Keratinocyte (primary cell): ENCODE measurements at regions not wholly inside any gene's neighbourhood (a gene's known extent, or its start where the extent isn't known, plus 50 kb on each side); places are given as distances from the start of the nearest gene placed in this dataset.

ENCODE experiments used
- DNase-seq: peaks from one replicate; pipeline ENCODE4 v3.0.0-alpha.2; 2011; ENCODE audit warnings: low read depth, missing footprints, low spot score
- FAIRE-seq: peaks from 2 replicates; lab custom pipeline; 2011; peaks lifted over from hg19 to GRCh38; lab: Jason Lieb, UNC
- H2AFZ ChIP-seq: 2 replicates; pipeline ENCODE4 v1.6.0; 2012; ENCODE audit warnings: low read length, control low read depth, inconsistent platforms; ENCODE audit not compliant: control insufficient read depth
- H3K27ac ChIP-seq: 2 replicates; pipeline ENCODE4 v1.5.1; 2011; ENCODE audit warnings: low read length; ENCODE audit not compliant: control insufficient read depth, insufficient read depth
- H3K27me3 ChIP-seq: 3 replicates; pipeline ENCODE4 v1.6.0; 2011; ENCODE audit warnings: low read length; ENCODE audit not compliant: control insufficient read depth, insufficient read depth; ENCODE audit errors: extremely low read depth
- H3K36me3 ChIP-seq, 2 experiments: 2 replicates in 1 of 2; 3 replicates in 1 of 2; pipeline ENCODE4 v1.5.1; 2011; ENCODE audit warnings: low read length in 2 of 2, mild to moderate bottlenecking in 1 of 2; ENCODE audit not compliant: control insufficient read depth in 2 of 2, insufficient read depth in 2 of 2; ENCODE audit errors: extremely low read depth in 1 of 2
- H3K4me1 ChIP-seq: 3 replicates; pipeline ENCODE4 v1.5.1; 2011; ENCODE audit warnings: low read length; ENCODE audit not compliant: control insufficient read depth, insufficient read depth; ENCODE audit errors: extremely low read depth
- H3K4me2 ChIP-seq: 3 replicates; pipeline ENCODE4 v1.6.0; 2011; ENCODE audit warnings: low read depth, low read length; ENCODE audit not compliant: control insufficient read depth, insufficient read depth; ENCODE audit errors: extremely low read depth
- H3K4me3 ChIP-seq, 3 experiments: fragments of 200-600 bp in 1 of 3; sonication (generic) in 1 of 3; 2 replicates in 2 of 3; 3 replicates in 1 of 3; pipeline ENCODE4 v1.5.1; 2011 to 2016; ENCODE audit warnings: low read length in 3 of 3, mild to moderate bottlenecking in 3 of 3, control low read depth in 2 of 3, inconsistent platforms in 1 of 3, low read depth in 1 of 3, mixed read lengths in 1 of 3, mixed run types in 1 of 3, moderate library complexity in 1 of 3; ENCODE audit not compliant: control insufficient read depth in 2 of 3, insufficient read depth in 2 of 3; ENCODE audit errors: extremely low read depth in 1 of 3
- H3K79me2 ChIP-seq: 2 replicates; pipeline ENCODE4 v1.6.0; 2012; ENCODE audit warnings: low read length; ENCODE audit not compliant: control insufficient read depth, insufficient read depth
- H3K9ac ChIP-seq: 3 replicates; pipeline ENCODE4 v1.6.0; 2011; ENCODE audit warnings: low read length; ENCODE audit not compliant: control insufficient read depth, insufficient read depth; ENCODE audit errors: extremely low read depth
- H3K9me1 ChIP-seq: 3 replicates; pipeline ENCODE4 v1.6.0; 2011; ENCODE audit warnings: low read length; ENCODE audit not compliant: control insufficient read depth, insufficient read depth; ENCODE audit errors: extremely low read depth
- H3K9me3 ChIP-seq: 2 replicates; pipeline ENCODE4 v1.5.1; 2012; ENCODE audit warnings: low read depth, low read length; ENCODE audit not compliant: control insufficient read depth
- H4K20me1 ChIP-seq: 3 replicates; pipeline ENCODE4 v1.6.0; 2011; ENCODE audit warnings: low read length; ENCODE audit not compliant: control insufficient read depth, insufficient read depth; ENCODE audit errors: extremely low read depth
- EZH2 ChIP-seq: IDR thresholded peaks from one replicate; pipeline ENCODE4 v1.6.1; 2012; ENCODE audit warnings: inconsistent platforms, mild to moderate bottlenecking, low read length, moderate library complexity
- dilution Hi-C: fragments of 300-500 bp; cut with MboI; formaldehyde crosslinking; loops from one replicate; pipeline ENCODE4 v1.7.0; 2020; ENCODE audit warnings: low sequenced_read_pairs; ENCODE audit not compliant: extremely low pct_ligation_motif_present
- TF ChIP-seq, protein P1 (sequence below), 3 experiments: IDR thresholded peaks in 1 of 3; conservative IDR thresholded peaks in 1 of 3; optimal IDR thresholded peaks in 1 of 3; 2 replicates in 2 of 3; 3 replicates in 1 of 3; pipeline versions ENCODE3 to v1.5.1; 2011; ENCODE audit warnings: low read length in 3 of 3, mild to moderate bottlenecking in 3 of 3, moderate library complexity in 2 of 3, control low read depth in 1 of 3, inconsistent platforms in 1 of 3; ENCODE audit not compliant: insufficient read depth in 2 of 3; ENCODE audit errors: extremely low read depth in 1 of 3

- Histone ChIP-seq H3K4me3 (no peak overlapping the region), H3K36me3 (no peaks in the 10 kb centered on the region), H3K9ac (no peak overlapping the region), H3K4me2 (no peak overlapping the region), H2AFZ (no peak overlapping the region), H4K20me1 (no peaks in the 10 kb centered on the region), H3K4me1 (peaks cover 10% of the 10 kb centered on the region), H3K9me1 (no peaks in the 10 kb centered on the region), H3K27me3 (no peaks in the 10 kb centered on the region), H3K79me2 (no peaks in the 10 kb centered on the region), H3K27ac (no peak overlapping the region), H3K9me3 (no peaks in the 10 kb centered on the region)
- dilution Hi-C loops, result no loop called here
- no peak for TF ChIP-seq EZH2
- TF ChIP-seq, protein P1, sequence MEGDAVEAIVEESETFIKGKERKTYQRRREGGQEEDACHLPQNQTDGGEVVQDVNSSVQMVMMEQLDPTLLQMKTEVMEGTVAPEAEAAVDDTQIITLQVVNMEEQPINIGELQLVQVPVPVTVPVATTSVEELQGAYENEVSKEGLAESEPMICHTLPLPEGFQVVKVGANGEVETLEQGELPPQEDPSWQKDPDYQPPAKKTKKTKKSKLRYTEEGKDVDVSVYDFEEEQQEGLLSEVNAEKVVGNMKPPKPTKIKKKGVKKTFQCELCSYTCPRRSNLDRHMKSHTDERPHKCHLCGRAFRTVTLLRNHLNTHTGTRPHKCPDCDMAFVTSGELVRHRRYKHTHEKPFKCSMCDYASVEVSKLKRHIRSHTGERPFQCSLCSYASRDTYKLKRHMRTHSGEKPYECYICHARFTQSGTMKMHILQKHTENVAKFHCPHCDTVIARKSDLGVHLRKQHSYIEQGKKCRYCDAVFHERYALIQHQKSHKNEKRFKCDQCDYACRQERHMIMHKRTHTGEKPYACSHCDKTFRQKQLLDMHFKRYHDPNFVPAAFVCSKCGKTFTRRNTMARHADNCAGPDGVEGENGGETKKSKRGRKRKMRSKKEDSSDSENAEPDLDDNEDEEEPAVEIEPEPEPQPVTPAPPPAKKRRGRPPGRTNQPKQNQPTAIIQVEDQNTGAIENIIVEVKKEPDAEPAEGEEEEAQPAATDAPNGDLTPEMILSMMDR (optimal IDR thresholded peaks at IDR 0.05 in 1 of 3, IDR thresholded peaks at IDR 0.05 in 1 of 3, conservative IDR thresholded peaks at IDR 0.05 in 1 of 3; ENCODE audit: extremely low read depth in 1 of 3, insufficient read depth in 2 of 3, low read length in 3 of 3), result no peak
- FAIRE-seq (no peak), DNase-seq (no peak)
Measured at GRCh38 chrX:23504895-23505294, 162.4 kb upstream of the PRDX4 start.

DNA sequence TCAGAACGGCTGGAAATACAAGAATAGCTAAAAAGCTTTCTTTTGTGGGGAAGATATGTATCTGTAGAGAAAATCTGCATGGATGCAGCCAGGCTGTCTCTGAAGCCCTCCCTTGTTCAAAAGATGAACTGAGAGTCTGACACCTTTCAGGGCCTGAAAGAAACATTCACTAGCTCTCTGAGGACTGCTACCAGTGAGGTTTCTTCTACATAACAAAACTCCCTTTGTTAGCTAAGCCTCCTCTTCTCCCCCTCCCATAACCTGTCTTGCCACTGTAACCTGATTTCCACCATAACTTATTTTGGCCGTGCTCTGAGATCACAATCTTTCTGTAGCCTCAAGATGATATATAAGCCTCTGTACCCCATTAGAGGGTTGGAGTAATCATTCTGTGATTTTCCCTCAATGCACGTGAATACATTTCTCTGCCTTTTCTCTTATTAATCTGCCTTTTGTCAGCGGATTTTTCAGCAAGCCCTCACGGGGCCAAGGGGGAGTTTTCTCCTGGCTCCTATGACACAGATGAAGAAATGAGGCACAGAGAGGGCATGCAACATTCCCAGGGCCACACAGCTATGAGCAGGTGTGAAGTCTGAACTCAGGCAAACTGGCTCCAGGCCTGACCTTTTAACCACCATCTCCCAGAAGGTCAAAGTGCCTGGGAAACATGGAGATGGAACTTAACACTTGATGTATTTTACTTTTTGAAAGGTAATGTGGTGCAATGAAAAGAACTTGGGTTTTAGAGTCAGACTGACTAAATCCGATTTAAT lies 161.6 kb upstream of the PRDX4 start:
- no peak overlapping the region for H3K27ac ChIP-seq
- no peak for TF ChIP-seq EZH2
- TF ChIP-seq, protein P1 (optimal IDR thresholded peaks at IDR 0.05 in 1 of 3, IDR thresholded peaks at IDR 0.05 in 1 of 3, conservative IDR thresholded peaks at IDR 0.05 in 1 of 3; ENCODE audit: extremely low read depth in 1 of 3, insufficient read depth in 2 of 3, low read length in 3 of 3), result no peak
- FAIRE-seq, result no peak
- H3K9me3 ChIP-seq, result no peaks in the 10 kb centered on the region
- no peak overlapping the region for H3K4me3 ChIP-seq
- H3K79me2 ChIP-seq, result no peaks in the 10 kb centered on the region
- no peaks in the 10 kb centered on the region for H3K27me3 ChIP-seq
- no peaks in the 10 kb centered on the region for H3K9me1 ChIP-seq
- H3K4me1 ChIP-seq, result peaks cover 10% of the 10 kb centered on the region
- no peak overlapping the region for H2AFZ ChIP-seq
- H4K20me1 ChIP-seq, result no peaks in the 10 kb centered on the region
- H3K4me2 ChIP-seq, result no peak overlapping the region
- dilution Hi-C loops, result no loop called here
- H3K9ac ChIP-seq, result no peak overlapping the region
- no peaks in the 10 kb centered on the region for H3K36me3 ChIP-seq
- DNase-seq, result no peak
